Endometrium (tissue), 2 donors: ENCODE measurements at regions not wholly inside any gene's neighbourhood (a gene's known extent, or its start where the extent isn't known, plus 50 kb on each side); places are given as distances from the start of the nearest gene placed in this dataset.
"Not testable (repeated sequence)": the region's sequence is repeated elsewhere in the genome, so short reads cannot be mapped to it uniquely, and the experiment has no call there.

Source experiments
- FAIRE-seq: peaks from 2 replicates; lab custom pipeline; 2012; peaks lifted over from hg19 to GRCh38; lab: Jason Lieb, UNC
- donor health status: control.
- donor health status: control.

DNA sequence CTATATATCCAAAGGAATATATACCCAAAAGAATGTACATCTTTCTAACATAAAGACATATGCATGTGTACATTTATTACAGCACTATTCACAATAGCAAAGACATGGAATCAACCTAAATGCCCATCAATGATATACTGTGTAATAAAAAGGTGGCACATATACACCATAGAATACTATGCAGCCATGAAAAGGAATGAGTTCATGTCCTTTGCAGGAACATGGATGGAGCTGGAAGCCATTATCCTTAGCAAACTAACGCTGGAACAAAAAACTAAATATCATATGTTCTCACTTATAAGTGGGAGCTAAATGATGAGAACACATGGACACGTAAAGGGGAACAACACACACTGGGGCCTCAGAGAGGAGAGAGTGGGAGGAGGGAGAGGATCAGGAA, 365.7 kb upstream of the FTMT start:
- FAIRE-seq = not testable (repeated sequence)

DNA sequence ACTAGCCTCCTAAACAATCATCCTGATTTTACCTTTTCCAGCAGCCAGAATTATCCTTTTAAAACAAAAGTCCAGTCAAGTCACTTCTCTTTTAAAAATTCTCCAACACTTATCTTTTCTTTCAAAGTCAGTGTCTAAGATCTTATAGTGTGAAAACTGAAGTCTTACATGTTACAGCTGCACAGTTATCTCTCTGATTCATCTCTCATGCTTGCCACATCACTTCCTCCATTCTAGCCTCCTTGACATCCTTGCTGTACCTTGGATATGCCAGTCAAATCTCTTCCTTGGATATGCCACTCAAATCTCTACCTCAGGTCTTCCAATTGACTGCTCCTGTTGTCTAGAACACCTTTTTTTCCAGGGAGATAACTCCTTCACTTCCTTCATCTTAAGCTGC, 361.7 kb upstream of the FTMT start:
- FAIRE-seq = no peak

DNA sequence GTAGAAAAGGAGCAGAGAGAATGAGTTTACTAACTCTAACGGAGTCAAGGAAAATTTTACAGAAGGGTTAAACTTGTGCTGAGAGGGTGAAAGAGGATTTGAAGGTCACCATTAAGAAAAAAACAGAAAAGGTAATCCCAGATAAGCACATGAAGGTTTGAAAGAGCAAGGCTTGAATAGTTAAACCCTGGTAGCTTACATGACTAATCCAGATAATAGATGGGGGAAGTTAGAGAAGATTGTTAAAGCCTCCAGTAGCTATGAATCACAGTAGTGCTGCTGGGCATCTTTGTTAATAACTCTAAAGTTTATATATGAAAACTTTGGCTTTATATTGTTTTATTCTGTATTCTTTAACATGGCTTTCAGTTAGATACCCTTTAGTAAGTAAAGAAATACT, 354.5 kb upstream of the FTMT start:
- no peak for FAIRE-seq

DNA sequence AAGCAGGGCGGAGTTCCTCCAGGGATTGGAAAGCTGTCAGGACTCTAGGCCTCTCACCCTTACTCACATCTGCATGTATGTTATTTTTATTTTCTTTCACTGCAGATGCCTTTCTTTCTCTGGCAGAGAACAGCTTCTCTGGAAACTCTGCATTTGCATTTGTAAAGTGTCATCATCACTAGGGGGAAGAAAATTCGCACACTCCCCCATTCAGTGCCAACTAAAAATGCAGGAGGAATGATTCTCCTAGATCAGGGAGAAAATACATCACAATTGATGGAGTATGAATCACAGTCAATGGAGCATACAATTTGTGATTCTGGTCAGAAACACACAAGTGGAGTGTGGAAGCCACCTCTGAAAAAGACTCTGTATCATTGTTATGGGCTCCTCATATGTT, 351.4 kb upstream of the FTMT start:
- no peak for FAIRE-seq

DNA sequence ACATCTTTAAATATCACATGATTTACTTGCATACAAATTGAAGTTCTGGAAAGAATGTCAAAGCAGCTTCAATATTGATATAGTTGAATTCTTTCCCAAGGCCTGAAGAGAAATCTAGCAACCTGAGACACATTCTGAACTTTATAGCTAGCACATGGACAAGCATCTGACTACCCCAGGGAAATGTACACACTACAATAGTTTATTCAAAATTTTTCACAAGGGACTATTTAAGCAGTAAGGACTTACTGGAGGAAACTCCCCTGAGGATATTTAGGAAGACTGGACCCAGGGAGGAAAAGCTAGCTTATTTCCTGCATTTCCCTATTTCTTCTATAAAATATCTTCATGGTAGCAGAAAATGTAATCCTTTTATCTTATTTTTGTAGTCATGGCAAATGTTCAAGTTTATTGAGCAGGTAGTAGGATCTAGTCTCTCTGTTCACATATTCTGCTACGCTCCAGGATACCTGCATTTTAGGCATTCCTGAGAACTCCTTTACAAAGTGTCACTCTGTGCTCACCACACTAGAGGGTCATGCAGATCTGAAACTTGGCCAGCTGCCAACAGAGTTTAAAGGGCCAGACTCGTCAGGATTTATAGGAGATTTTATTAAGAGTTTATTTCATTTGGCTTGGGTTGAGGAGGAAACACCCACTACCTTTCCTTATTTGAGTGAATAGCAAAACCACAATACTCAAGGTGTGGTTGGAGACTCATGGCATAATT, 348.4 kb upstream of the FTMT start:
- no peak for FAIRE-seq

DNA sequence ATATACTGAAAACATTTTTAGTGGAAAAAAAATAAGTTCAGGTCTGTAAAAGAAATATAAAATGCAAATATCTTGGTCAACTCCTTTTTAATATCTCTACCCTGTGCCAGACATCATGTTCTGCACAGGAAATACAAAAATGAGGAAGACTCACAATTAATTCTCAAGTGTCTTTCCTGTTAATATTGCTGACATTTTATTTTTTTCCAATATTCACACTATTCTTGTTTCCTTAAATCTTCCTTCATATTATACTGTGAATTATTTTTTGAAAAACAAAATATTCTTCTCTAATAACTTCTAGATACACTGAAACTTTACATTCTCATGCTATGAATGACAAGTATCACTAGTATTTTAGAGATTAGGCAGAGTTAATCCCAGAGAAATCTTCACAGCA, 334.7 kb upstream of the FTMT start:
- no peak for FAIRE-seq

DNA sequence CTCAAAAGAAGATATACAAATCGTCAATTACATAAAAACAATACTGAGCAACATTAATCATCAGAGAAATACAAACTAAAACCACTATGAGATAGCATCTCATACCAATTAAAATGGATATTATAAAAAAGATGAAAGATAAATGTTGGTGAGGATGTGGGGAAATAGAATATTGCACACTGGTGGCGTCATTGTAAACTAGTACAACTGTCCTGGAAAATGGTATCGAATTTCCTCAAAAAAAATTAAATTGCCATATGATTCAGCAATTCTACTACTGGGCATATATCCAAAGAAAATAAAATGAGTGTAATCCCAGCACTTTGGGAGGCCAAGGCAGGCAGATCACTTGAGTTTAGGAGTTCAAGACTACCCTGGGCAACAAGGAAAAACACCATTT, 326.0 kb upstream of the FTMT start:
- FAIRE-seq = no peak

DNA sequence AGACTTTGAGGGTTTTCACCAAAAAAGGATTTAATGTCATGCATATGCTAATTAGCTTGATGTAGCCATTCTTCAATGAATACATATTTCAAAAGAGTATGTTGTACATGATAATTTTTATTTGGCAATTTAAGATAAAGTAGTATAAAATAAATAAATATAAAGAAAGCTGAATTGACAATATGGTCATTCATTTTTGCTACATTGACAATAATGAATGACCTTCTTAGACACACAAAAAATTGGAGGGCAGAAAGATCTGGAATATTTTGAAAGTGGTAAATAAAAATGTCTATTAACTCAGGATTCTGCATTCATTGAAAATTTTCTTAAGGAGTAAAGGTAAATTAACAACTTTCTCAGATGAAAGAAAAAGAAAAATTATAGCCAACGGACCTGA, 324.8 kb upstream of the FTMT start:
- peak; percentile 23 for FAIRE-seq

DNA sequence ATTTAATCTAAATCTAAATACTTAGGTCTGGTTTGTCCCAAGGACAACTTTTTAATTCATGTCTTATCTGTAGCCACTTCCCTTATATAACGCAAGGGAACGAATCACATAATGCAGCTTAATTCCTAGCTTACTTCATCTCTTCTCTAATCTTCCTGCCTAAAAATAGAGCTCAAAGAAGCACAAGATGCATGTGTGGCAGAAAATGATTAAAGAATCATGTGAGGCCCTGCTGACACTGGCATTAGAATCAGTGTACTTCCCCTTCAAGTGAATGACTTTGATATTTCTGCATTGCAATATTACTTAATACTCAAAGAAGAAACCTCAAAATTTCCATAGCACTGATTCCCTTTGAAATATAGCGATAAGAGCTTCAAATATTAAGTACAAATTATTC, 317.9 kb upstream of the FTMT start:
- no peak for FAIRE-seq

DNA sequence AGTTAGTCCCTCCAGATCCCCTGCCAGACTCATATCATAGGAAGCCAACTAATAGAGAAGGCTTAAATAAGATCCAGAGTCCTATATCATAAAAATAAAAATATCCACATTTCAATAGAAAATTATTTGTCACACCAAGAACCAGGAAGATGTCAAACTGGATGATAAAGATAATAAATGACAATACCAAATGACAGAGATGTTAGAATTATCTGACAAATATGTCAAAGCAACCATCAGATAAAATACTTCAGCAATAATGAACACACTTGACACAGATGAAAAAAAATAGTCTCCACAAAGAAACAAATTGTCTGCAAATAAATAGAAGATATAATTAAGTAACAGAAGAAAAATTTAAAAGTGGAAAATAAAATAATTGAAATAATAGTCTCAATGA, 300.7 kb upstream of the FTMT start:
- peak; percentile 15 for FAIRE-seq

DNA sequence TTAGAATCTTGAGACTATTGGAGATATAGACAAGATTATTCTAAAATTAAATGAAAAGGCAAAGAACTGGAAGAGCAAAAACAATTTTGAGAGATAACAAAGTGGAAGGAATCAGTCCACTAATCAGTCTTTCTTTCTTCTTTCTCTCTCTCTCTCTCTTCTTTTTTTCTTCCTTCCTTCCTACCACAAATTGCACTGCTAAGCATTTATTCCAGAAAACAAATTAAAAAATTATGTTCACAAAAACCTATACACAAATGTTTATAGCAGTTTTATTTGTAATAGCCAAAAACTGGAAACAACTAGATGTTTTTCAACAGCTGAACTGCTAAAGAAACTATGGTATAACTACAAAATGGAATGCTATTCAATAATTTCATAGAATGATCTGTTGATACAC, 291.9 kb upstream of the FTMT start:
- FAIRE-seq = no peak

DNA sequence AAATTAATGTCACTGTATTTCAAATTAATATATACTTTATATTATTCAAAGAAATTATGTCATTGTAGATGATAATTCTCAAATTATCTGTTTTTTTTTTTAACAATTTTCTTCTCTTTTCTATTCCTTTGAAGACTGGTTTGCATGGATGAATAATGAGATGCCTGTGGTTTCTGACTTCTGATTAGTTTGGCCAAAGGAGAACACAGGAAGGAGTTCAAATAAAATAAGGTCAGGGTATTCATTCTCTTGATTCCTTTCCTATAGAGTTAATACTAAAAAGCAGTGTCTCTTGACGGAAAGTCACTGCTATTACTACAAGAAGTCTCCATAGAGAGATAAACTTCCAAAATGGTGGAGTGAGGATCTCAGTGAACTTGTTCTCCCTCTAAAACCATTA, 279.6 kb upstream of the FTMT start:
- no peak for FAIRE-seq

DNA sequence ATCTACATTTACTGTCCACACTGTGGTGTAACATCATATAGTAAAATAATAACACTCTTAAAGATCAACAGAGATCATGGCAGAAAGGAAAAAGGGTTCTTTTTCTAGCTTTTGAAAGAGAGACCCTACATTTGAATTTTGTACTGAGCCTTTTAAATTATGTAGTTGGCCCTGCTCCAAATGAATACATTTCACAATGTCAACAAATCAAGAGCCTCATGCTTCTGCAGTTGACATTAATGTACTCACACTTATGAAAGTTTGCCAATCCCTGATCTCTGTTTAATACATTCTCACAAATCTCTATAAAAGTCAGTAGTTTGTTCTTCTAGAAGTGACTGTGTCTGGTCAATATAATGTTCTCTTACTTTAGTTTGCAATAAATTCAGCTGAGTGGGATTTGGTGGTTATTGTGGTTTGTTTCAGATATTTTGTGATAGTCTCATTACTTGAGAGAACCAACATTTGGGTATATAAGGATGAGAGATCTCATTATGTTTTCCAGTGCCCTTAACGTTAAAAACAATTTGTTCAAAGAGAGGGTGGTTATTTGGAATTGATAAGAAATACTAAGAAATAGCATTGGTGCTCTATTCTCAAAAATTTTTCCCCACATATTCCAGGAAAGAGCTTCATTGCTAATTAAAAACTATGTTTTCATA, 277.8 kb upstream of the FTMT start:
- FAIRE-seq = no peak

DNA sequence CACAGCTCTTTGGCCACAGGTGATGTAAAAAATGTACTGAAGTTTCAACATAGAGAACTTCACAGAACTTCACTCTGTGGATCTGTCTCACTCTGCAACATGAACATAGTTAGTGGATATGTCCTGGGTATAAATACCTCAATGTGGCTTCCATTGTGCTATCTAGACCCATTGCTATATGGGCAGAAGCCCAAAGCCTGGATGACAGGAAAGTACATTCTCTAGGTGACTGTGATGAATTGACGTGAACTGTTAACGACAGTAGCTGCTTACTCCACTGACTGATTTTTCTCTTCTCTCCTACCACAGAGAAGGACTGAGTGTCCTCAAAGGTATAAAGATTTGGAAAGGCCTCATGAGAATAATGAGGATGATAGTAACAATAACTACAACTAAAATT, 270.1 kb upstream of the FTMT start:
- no peak for FAIRE-seq

DNA sequence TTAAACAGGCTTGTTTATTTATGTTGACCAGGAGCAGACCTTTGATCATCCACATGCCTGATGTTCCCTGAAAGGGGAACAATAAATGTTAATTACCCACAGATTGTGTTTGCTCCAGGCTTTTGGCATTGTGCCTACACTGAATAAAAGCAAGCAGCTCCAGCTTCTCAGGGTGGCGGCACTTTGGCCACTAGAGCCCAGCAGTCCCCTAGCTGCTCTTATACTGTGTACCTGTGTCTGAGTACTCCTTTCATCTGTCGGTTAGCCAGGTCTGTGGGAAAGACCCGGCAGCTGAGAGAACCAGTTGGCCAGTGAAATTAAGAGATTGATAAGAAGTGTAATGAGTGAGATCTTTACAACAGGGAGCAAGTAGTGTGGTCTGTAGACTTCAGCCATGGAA, 254.8 kb upstream of the FTMT start:
- no peak for FAIRE-seq

DNA sequence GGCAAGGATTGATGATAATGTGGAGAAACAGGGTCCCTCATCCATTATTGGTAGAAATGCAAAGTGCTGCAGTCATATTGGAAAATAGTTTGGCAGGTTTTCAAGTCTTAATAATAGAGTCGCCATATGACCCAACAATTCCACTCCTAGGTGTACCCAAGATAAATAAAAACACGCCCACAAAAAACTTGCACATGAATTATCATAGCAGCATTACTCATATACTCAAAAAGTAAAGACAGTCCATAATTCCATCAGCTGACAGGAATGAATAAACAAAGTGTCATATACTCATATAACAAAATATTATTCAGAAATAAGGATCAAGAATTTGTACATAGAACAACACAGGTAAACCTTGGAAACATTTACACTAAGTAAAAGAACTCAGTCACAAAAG, 242.9 kb upstream of the FTMT start:
- no peak for FAIRE-seq

DNA sequence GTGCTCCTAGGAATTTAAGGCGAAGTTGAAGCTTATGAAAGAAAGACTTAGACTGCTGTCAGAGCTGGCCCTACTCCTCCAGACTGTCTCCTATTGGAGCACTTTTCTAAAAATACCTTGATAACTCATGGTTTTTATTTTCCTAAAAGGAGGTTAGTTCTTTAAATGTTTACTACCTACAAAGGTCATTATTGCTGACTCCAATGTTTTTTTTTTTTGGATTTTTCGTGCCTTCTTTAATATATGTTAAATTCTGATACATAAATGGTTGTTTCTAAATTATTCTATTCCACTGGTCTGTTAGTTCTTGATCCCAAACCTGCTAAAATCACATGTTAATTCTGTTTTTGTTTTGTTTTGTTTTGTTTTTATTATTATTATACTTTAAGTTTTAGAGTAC, 227.6 kb upstream of the FTMT start:
- no peak for FAIRE-seq

DNA sequence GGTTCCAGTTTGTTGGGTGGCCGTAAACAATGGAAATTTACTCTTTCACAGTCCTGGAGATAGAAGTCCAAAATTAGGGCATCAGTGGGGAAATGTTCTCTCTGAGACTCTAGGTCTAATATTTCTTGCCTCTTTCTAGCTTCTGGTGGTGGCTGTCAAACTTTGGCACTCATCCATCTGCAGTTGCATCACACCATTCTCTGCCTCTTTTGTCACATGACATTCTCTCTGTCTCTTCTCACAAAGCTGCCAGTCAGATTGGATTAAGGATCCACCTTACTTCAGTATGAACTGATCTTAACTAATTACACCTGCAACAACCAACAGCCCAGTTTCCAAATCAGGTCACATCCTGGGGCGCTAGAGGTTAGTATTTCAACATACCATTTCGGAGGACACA, 222.9 kb upstream of the FTMT start:
- FAIRE-seq = no peak

DNA sequence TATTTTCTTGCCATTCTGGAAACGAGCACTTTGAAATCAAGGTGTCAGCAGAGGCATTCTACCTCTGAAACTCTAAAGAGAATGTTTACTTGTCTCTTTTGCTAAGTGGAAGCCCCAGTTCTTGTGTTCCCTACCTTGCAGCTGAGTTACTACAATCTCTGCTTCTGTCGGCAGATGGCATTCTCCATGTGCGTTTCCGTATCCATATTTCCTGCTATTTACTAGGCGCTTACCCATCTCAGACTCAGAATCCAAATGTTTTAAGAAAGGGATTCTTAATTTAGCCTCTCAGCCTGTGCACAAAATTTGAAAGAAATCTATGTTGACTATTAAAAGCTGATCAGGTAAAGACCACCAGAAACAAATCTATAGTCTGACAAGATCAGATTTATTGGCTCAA, 221.3 kb upstream of the FTMT start:
- no peak for FAIRE-seq

DNA sequence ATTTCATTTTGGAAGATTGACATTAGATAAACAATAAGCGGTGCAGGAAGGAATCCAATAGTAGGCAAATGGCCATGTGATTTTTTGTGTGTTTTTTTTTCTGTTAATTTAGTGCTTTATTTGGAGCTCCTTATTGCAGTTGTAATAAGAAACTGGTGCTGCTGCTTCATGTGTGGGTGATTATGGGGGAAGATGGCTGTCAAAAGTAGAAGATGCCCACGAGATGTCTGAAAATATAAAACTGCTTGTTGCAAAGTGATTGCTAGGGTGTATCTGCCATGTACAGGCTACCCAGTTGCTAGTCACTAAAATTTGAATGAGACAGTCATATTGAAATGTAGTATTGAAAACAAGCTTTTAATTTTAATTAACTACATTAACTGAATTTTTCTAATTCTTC, 216.7 kb upstream of the FTMT start:
- FAIRE-seq = no peak

DNA sequence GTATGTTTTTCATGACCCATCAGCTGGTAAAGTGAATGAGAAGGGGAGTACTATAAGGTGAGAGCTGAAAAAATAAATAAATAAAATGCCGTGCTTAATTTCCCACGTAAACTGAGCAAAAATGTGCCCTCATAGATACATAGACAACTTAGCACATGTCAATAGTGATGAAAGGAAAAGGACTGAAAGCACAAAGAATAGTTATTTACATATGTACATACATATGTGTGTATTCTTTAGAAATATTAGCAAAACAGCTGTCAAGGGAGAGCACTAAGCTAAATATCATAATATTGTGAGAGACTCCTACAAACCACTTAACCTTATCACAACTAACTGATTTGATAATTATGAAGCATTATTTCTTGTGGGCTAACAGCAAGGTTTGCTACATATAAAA, 213.6 kb upstream of the FTMT start:
- no peak for FAIRE-seq

DNA sequence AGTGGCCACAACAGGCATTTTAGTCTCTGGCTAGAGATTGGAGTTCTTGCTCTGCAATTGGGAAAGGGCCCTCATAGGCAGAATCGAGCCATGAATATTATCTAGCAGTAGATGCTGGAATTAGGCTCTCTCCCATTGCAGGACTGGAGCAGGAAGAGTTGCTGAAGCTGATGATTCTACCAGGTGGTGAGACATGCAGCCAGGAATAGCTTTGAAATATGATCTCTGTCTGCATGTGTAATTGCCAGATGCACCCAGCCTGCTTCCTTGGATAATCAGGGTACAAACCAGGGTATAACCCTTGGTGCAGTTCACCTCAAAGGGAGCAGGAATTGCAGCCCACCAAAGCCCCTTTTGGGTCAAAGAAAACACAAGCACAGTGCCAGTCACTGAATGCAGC, 211.4 kb upstream of the FTMT start:
- FAIRE-seq = no peak

DNA sequence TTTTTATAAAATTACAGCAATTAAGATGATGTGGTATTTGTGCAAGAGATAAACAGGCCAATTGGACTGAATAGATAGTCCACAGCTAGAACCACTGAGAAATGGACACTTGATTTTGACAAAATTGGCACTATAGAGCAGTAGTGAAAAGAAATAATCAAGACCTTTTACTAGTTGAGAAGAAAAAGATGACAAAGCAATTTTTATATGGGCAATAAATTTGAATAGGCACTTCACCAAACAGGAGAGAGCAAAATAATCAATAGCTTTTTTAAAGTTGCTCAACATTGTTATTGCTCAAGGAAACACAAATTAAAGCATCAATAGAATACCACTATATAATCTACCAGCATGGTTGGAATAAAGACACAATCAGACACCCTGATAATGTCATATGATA, 193.5 kb upstream of the FTMT start:
- no peak for FAIRE-seq

DNA sequence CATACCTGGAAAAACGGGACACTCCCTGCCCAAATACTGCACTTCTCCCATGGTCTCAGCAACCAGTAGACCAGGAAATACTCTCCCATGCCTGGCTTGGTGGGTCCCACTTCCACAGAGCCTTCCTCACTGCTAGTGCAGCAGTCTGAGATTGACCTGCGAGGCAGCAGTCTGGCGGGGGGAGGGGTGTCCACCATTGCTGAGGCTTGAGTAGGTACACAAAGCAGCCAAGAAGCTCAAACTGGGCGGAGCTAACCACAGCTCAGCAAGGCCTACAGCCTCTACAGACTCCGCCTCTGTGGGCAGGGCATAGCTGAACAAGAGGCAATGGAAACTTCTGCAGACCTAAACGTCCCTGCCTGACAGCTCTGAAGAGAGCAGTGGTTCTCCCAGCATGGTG, 191.5 kb upstream of the FTMT start:
- FAIRE-seq = no peak
